H1 (cell line): ENCODE measurements at regions not wholly inside any gene's neighbourhood (a gene's known extent, or its start where the extent isn't known, plus 50 kb on each side); places are given as distances from the start of the nearest gene placed in this dataset.

Source experiments
- CTCF ChIA-PET: fragments of 300-600 bp; sonication (Branson Sonifier 250); formaldehyde crosslinking; loops from one replicate; lab custom pipeline; 2021; ENCODE audit not compliant: partially characterized antibody; lab: Charles Lee
- POLR2A ChIA-PET: fragments of 300-600 bp; sonication (Branson Sonifier 250); formaldehyde crosslinking; loops from one replicate; lab custom pipeline; 2021; ENCODE audit warnings: inconsistent platforms; ENCODE audit not compliant: partially characterized antibody; lab: Charles Lee
- DNase-seq, 2 experiments: peaks; one replicate each; pipeline versions ENCODE4 v3.0.0 to v3.0.0-alpha.2; 2010 to 2022; ENCODE audit warnings: low spot score in 2 of 2, low read depth in 1 of 2, mixed read lengths in 1 of 2
- FAIRE-seq: peaks from 2 replicates; lab custom pipeline; 2011; peaks lifted over from hg19 to GRCh38; lab: Jason Lieb, UNC
- H2AFZ ChIP-seq: 2 replicates; pipeline ENCODE4 v1.8.1; 2012; ENCODE audit warnings: low read length, inconsistent platforms
- H2AK5ac ChIP-seq: 2 replicates; pipeline ENCODE4 v1.6.1; 2013; ENCODE audit warnings: low read depth, low read length
- H2BK120ac ChIP-seq: replicated peaks from 2 replicates; pipeline ENCODE3; 2013; ENCODE audit warnings: low read depth, low read length, inconsistent platforms
- H2BK12ac ChIP-seq: 2 replicates; pipeline ENCODE4 v1.6.1; 2013; ENCODE audit warnings: low read depth, low read length
- H2BK15ac ChIP-seq: 2 replicates; pipeline ENCODE4 v1.6.1; 2013; ENCODE audit warnings: low read length
- H2BK20ac ChIP-seq: 2 replicates; pipeline ENCODE4 v1.6.1; 2013; ENCODE audit warnings: low read length
- H2BK5ac ChIP-seq: 2 replicates; pipeline ENCODE4 v1.6.1; 2013; ENCODE audit warnings: low read depth, low read length
- H3K14ac ChIP-seq: 2 replicates; pipeline ENCODE4 v1.6.1; 2013; ENCODE audit warnings: inconsistent platforms; ENCODE audit not compliant: insufficient read length
- H3K18ac ChIP-seq: 2 replicates; pipeline ENCODE4 v1.6.1; 2013; ENCODE audit warnings: low read length; ENCODE audit errors: extremely low read depth
- H3K23ac ChIP-seq: 2 replicates; pipeline ENCODE4 v1.6.1; 2013; ENCODE audit warnings: inconsistent platforms; ENCODE audit not compliant: insufficient read length
- H3K23me2 ChIP-seq: 2 replicates; pipeline ENCODE4 v1.6.1; 2013; ENCODE audit warnings: low read depth, low read length
- H3K27ac ChIP-seq: 2 replicates; pipeline ENCODE4 v1.6.1; 2011; ENCODE audit warnings: low read depth, low read length, inconsistent platforms
- H3K27me3 ChIP-seq, 4 experiments: replicated peaks in 1 of 4; 1 replicate in 1 of 4; 2 replicates in 3 of 4; pipeline versions ENCODE4 v1.6.1 to v1.8.1; 2011 to 2013; ENCODE audit warnings: low read length in 3 of 4, mild to moderate bottlenecking in 3 of 4, inconsistent platforms in 2 of 4, mixed read lengths in 2 of 4, moderate library complexity in 1 of 4; ENCODE audit not compliant: control insufficient read depth in 3 of 4, insufficient read depth in 3 of 4; ENCODE audit errors: extremely low read depth in 1 of 4
- H3K36me3 ChIP-seq, 4 experiments: 2 replicates each; pipeline versions ENCODE4 v1.6.1 to v1.8.1; 2011 to 2013; ENCODE audit warnings: mild to moderate bottlenecking in 4 of 4, low read length in 3 of 4, moderate library complexity in 2 of 4, control low read depth in 1 of 4, inconsistent platforms in 1 of 4; ENCODE audit not compliant: insufficient read depth in 4 of 4, control insufficient read depth in 2 of 4
- H3K4ac ChIP-seq: replicated peaks from 2 replicates; pipeline ENCODE3; 2013; ENCODE audit warnings: low read length, low read depth, mixed read lengths, inconsistent platforms; ENCODE audit not compliant: insufficient read length
- H3K4me1 ChIP-seq, 4 experiments: replicated peaks in 1 of 4; 1 replicate in 1 of 4; 2 replicates in 3 of 4; pipeline versions ENCODE4 v1.6.1 to v1.8.1; 2011 to 2013; ENCODE audit warnings: low read length in 3 of 4, inconsistent platforms in 2 of 4, mixed read lengths in 1 of 4; ENCODE audit not compliant: insufficient read depth in 4 of 4, control insufficient read depth in 3 of 4
- H3K4me2 ChIP-seq, 2 experiments: 2 replicates each; pipeline versions ENCODE4 v1.6.1 to v1.8.1; 2011 to 2013; ENCODE audit warnings: low read depth in 2 of 2, low read length in 2 of 2, control low read depth in 1 of 2, inconsistent platforms in 1 of 2, mild to moderate bottlenecking in 1 of 2; ENCODE audit not compliant: insufficient read depth in 1 of 2
- H3K4me3 ChIP-seq, 4 experiments: fragments of 200-600, 300-600 bp in 1 of 4; sonication (generic), shearing (Covaris generic), sonication (Bioruptor Twin) in 1 of 4; 2 replicates each; pipeline versions ENCODE4 v1.5.1 to v1.8.1; 2011 to 2016; ENCODE audit warnings: low read length in 4 of 4, low read depth in 3 of 4, control low read depth in 2 of 4, inconsistent platforms in 2 of 4, mild to moderate bottlenecking in 2 of 4, mixed read lengths in 1 of 4, moderate library complexity in 1 of 4; ENCODE audit not compliant: insufficient read depth in 2 of 4; ENCODE audit errors: extremely low read depth in 1 of 4
- H3K56ac ChIP-seq: replicated peaks from 2 replicates; pipeline ENCODE3; 2013; ENCODE audit warnings: low read depth, mild to moderate bottlenecking, mixed read lengths, low read length, inconsistent platforms; ENCODE audit not compliant: insufficient read length
- H3K79me1 ChIP-seq: 2 replicates; pipeline ENCODE4 v1.6.1; 2013; ENCODE audit warnings: low read depth, low read length, control low read depth
- H3K79me2 ChIP-seq, 2 experiments: 2 replicates each; pipeline versions ENCODE4 v1.6.1 to v1.8.1; 2012 to 2013; ENCODE audit warnings: low read length in 2 of 2, mild to moderate bottlenecking in 2 of 2, inconsistent platforms in 1 of 2; ENCODE audit not compliant: insufficient read depth in 2 of 2, control insufficient read depth in 1 of 2
- H3K9ac ChIP-seq, 4 experiments: replicated peaks in 1 of 4; 1 replicate in 1 of 4; 2 replicates in 3 of 4; pipeline versions ENCODE4 v1.6.1 to v1.8.1; 2011 to 2013; ENCODE audit warnings: low read depth in 3 of 4, low read length in 3 of 4, control low read depth in 2 of 4, mild to moderate bottlenecking in 2 of 4, moderate library complexity in 2 of 4, inconsistent platforms in 1 of 4; ENCODE audit errors: extremely low read depth in 1 of 4
- H3K9me3 ChIP-seq, 2 experiments: 2 replicates each; pipeline versions ENCODE4 v1.6.1 to v1.8.1; 2012 to 2013; ENCODE audit warnings: mild to moderate bottlenecking in 2 of 2, moderate library complexity in 2 of 2, control low read depth in 1 of 2, inconsistent platforms in 1 of 2, low read depth in 1 of 2, low read length in 1 of 2, mixed read lengths in 1 of 2; ENCODE audit not compliant: insufficient read depth in 2 of 2
- H4K20me1 ChIP-seq, 2 experiments: replicated peaks in 1 of 2; 2 replicates each; pipeline versions ENCODE3 to v1.8.1; 2011 to 2013; ENCODE audit warnings: inconsistent platforms in 2 of 2, low read length in 2 of 2, mild to moderate bottlenecking in 1 of 2; ENCODE audit not compliant: insufficient read depth in 2 of 2, control insufficient read depth in 1 of 2
- H4K5ac ChIP-seq: 2 replicates; pipeline ENCODE4 v1.6.1; 2013; ENCODE audit warnings: low read length, low read depth, mixed read lengths, inconsistent platforms; ENCODE audit not compliant: insufficient read length
- H4K8ac ChIP-seq: 2 replicates; pipeline ENCODE4 v1.8.0; 2013; ENCODE audit warnings: mild to moderate bottlenecking, moderate library complexity, low read length, inconsistent platforms; ENCODE audit not compliant: insufficient read depth; ENCODE audit errors: extremely low read depth
- H4K91ac ChIP-seq: replicated peaks from 2 replicates; pipeline ENCODE3; 2013; ENCODE audit warnings: low read length, mixed read lengths, inconsistent platforms; ENCODE audit not compliant: insufficient read length
- ASH2L ChIP-seq: fragments of 200-600, 300-600 bp; sonication (generic); IDR thresholded peaks from one replicate; pipeline ENCODE4 v1.7.1; 2017; ENCODE audit warnings: low read length
- CREB1 ChIP-seq: IDR thresholded peaks from 2 replicates; pipeline ENCODE4 v1.6.1; 2012; ENCODE audit warnings: inconsistent platforms
- CTBP2 ChIP-seq: IDR thresholded peaks from 2 replicates; pipeline ENCODE4 v1.7.0; 2011; ENCODE audit warnings: borderline replicate concordance, mild to moderate bottlenecking, moderate library complexity, mixed read lengths, low read length; ENCODE audit not compliant: insufficient read depth, insufficient read length
- GTF2F1 ChIP-seq: IDR thresholded peaks from 2 replicates; pipeline ENCODE4 v1.6.1; 2012; ENCODE audit warnings: low read depth, low read length, improper control_type of control experiment, borderline replicate concordance
- HDAC2 ChIP-seq, 2 experiments: fragments of 300-600 bp in 1 of 2; sonication (generic) in 1 of 2; IDR thresholded peaks; 2 replicates each; pipeline ENCODE4 v1.6.1; 2011 to 2012; ENCODE audit warnings: low read depth in 2 of 2, low read length in 2 of 2, mild to moderate bottlenecking in 2 of 2, moderate library complexity in 2 of 2, borderline replicate concordance in 1 of 2, inconsistent platforms in 1 of 2
- HDAC6 ChIP-seq: IDR thresholded peaks from one replicate; pipeline ENCODE4 v1.7.1; 2012; ENCODE audit warnings: low read depth, mild to moderate bottlenecking, inconsistent platforms, low read length, moderate library complexity
- JUN ChIP-seq: IDR thresholded peaks from 2 replicates; pipeline ENCODE4 v1.6.1; 2011; ENCODE audit warnings: low read depth, mild to moderate bottlenecking, improper control_type of control experiment, low read length
- JUND ChIP-seq: IDR thresholded peaks from 2 replicates; pipeline ENCODE4 v1.6.1; 2011; ENCODE audit warnings: mild to moderate bottlenecking, improper control_type of control experiment, low read length
- KDM1A ChIP-seq: fragments of 200-600, 300-600 bp; sonication (generic); IDR thresholded peaks from 2 replicates; pipeline ENCODE4 v1.7.1; 2016; ENCODE audit warnings: mild to moderate bottlenecking, low read length, borderline replicate concordance
- KDM4A ChIP-seq: IDR thresholded peaks from one replicate; pipeline ENCODE4 v1.7.1; 2012; ENCODE audit warnings: low read depth, mild to moderate bottlenecking, moderate library complexity, low read length, inconsistent platforms; ENCODE audit not compliant: severe bottlenecking
- POLR2A ChIP-seq, 2 experiments: IDR thresholded peaks; 1 replicate in 1 of 2; 2 replicates in 1 of 2; pipeline ENCODE4 v1.6.1; 2011; ENCODE audit warnings: low read depth in 2 of 2, low read length in 2 of 2, mild to moderate bottlenecking in 2 of 2; ENCODE audit errors: control extremely low read depth in 1 of 2
- RNF2 ChIP-seq: fragments of 200-900, 300-1000 bp; sonication (generic); IDR thresholded peaks from 2 replicates; pipeline ENCODE4 v1.7.1; 2016; ENCODE audit warnings: borderline replicate concordance, low read depth, mild to moderate bottlenecking, antibody characterized with exemption, low read length; ENCODE audit not compliant: poor library complexity, severe bottlenecking; ENCODE audit errors: missing control alignments
- TAF1 ChIP-seq: IDR thresholded peaks from 2 replicates; pipeline ENCODE4 v1.6.1; 2011; ENCODE audit warnings: mild to moderate bottlenecking, low read depth, low read length
- TAF7 ChIP-seq: optimal IDR thresholded peaks from 2 replicates; pipeline ENCODE3; 2011; ENCODE audit warnings: low read depth, mild to moderate bottlenecking, inconsistent platforms, low read length, moderate library complexity, borderline replicate concordance
- TEAD4 ChIP-seq: IDR thresholded peaks from 2 replicates; pipeline ENCODE4 v1.6.1; 2012; ENCODE audit warnings: low read depth, low read length, inconsistent platforms, mixed read lengths
- WGBS, 2 experiments: shearing (Covaris generic) in 1 of 2; methylation state at CpG; one replicate each; pipeline versions ENCODE4 v1.1.6 to v1.1.7; 2013 to 2015; ENCODE audit warnings: low lambda C conversion rate in 2 of 2, mixed read lengths in 2 of 2, inconsistent platforms in 1 of 2, low coverage in 1 of 2, missing lambda C conversion rate in 1 of 2; ENCODE audit not compliant: insufficient replicate concordance in 2 of 2, insufficient coverage in 1 of 2, insufficient read length in 1 of 2; ENCODE audit errors: extremely low coverage in 1 of 2, missing lambda C conversion rate in 1 of 2; 5-methylcytosine and 5-hydroxymethylcytosine counted together

DNA sequence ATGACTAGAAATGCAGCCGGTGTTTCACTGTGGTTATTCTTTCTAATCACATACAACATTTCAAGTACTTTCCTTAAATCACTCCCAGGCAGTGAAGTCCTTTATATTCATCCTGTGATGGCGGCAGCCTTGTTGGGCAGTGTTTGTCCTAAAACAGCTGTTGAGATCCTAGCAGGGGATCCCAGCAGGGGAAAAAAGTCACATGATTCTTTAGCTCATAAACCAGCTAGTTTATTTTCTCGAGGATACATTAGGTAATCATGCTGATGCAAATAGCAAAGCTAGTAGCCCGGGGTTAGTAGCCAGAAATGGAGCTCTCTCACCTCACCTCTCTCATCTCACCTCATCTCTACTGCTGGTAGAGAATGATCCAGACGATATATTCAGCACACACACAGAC, 70.5 kb downstream of the FOXD1 start:
- no peak overlapping the region; a peak in 1 of 4 replicates for H3K4me2 ChIP-seq
- no peak for TF ChIP-seq TAF7
- TF ChIP-seq KDM4A = no peak
- TF ChIP-seq HDAC6 = no peak
- no peak for TF ChIP-seq KDM1A
- TF ChIP-seq TEAD4 = no peak
- TF ChIP-seq GTF2F1 = no peak
- no peak for TF ChIP-seq ASH2L
- no peak for TF ChIP-seq CREB1
- TF ChIP-seq HDAC2 (IDR thresholded peaks at IDR 0.05; ENCODE audit: borderline replicate concordance in 1 of 2, low read depth in 2 of 2, low read length in 2 of 2) = no peak
- no peak for TF ChIP-seq RNF2
- no peak for TF ChIP-seq CTBP2
- TF ChIP-seq JUND = no peak
- TF ChIP-seq TAF1 = no peak
- no peak for TF ChIP-seq POLR2A (IDR thresholded peaks at IDR 0.05; ENCODE audit: control extremely low read depth in 1 of 2, low read depth in 2 of 2, low read length in 2 of 2)
- TF ChIP-seq JUN = no peak

More for the DNA sequence above, 70.5 kb downstream of the FOXD1 start:
- Histone ChIP-seq H3K79me1 (no peaks in the 10 kb centered on the region), H3K9ac (no peak overlapping the region), H3K23ac (no peak overlapping the region), H3K56ac (no peak overlapping the region), H3K4ac (no peak overlapping the region), H3K4me3 (no peak overlapping the region), H2BK12ac (no peak overlapping the region), H3K9me3 (no peaks in the 10 kb centered on the region), H3K36me3 (no peaks in the 10 kb centered on the region), H4K91ac (no peak overlapping the region), H3K18ac (no peak overlapping the region; the same call in 1 of the 2 replicates), H3K4me1 (peaks cover 0 to 3% (median 0%) of the 10 kb centered on the region in 4 experiments; a peak in 3 of 7 replicates), H2BK5ac (no peak overlapping the region), H2AFZ (peak overlapping the region; percentile 46; the same call in 1 of the 2 replicates), H2AK5ac (no peak overlapping the region), H4K20me1 (no peaks in the 10 kb centered on the region), H2BK120ac (no peak overlapping the region), H3K27ac (no peak overlapping the region), H2BK20ac (no peak overlapping the region), H2BK15ac (no peak overlapping the region), H3K27me3 (peaks cover 14 to 41% (median 32%) of the 10 kb centered on the region in 4 experiments), H3K14ac (no peak overlapping the region), H3K23me2 (no peaks in the 10 kb centered on the region; the same call in 1 of the 2 replicates), H4K5ac (no peak overlapping the region), H4K8ac (no peak overlapping the region), H3K79me2 (no peaks in the 10 kb centered on the region)
- DNase-seq (no peak), FAIRE-seq (peak; percentile 48)
- ChIA-PET POLR2A (interaction anchor here (1.5 kb wide), 1 partner anchor 10 kb away, joined by 3 read pairs; no protein-coding TSS in a partner anchor), CTCF (interaction anchor here (1.0 to 1.8 kb wide), 7 partner anchors 10 to 162 kb away, joined by 3 to 7 read pairs (median 4); no protein-coding TSS in a partner anchor)
- 66% methylated on average over 5 of the region's 5 CpGs; no CpG with 5 or more reads in 1 of the 2 experiments for WGBS, 2 experiments
